C4-2B (cell line): ENCODE measurements at regions not wholly inside any gene's neighbourhood (a gene's known extent, or its start where the extent isn't known, plus 50 kb on each side); places are given as distances from the start of the nearest gene placed in this dataset.

Source experiments
- ZFX ChIP-seq: fragments of 450-650 bp; IDR thresholded peaks from 2 replicates; pipeline ENCODE4 v1.6.1; 2017
- TF ChIP-seq, protein P1 (sequence below): fragments of 450-650 bp; conservative IDR thresholded peaks from 2 replicates; pipeline ENCODE4 v1.5.1; 2017; ENCODE audit warnings: mild to moderate bottlenecking

DNA sequence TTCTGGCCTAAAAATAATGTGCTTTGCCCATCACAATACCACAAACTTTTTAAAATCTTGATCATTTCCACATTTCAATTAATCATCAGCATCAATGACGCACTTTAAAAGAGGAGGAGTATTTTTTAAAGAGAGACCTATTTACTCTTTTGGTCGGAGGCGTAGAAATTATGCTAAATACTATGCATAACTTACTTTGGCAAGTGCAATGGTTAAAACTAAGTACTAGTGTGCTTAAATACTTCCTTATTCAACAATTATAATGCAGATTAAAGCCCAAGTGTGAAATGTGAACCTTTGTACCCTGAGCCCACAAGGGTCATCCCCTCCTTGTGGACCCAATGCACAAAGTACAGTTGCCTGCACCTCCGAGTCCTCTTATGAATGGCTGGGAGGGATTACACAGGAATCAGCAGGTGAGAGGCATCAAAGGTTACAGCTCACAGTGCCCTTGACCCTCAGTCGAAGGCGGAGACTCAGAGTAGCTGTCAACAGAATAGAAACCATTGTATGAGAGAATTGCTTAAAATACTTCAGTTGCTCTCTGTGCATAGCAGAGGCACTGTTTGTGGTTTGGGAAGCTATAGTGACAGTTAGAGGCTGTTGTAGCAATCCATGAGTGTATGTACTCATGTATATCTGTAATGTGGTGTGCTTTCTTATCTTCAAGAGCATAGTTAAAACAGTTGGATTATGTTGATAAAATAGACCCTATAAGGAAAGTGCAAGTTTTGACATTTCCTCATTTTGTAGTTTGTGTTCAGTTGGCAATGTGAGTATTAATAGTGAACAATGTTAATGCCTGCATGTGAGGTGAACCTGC lies 151.7 kb upstream of the ITGA4 start:
- TF ChIP-seq, protein P1, sequence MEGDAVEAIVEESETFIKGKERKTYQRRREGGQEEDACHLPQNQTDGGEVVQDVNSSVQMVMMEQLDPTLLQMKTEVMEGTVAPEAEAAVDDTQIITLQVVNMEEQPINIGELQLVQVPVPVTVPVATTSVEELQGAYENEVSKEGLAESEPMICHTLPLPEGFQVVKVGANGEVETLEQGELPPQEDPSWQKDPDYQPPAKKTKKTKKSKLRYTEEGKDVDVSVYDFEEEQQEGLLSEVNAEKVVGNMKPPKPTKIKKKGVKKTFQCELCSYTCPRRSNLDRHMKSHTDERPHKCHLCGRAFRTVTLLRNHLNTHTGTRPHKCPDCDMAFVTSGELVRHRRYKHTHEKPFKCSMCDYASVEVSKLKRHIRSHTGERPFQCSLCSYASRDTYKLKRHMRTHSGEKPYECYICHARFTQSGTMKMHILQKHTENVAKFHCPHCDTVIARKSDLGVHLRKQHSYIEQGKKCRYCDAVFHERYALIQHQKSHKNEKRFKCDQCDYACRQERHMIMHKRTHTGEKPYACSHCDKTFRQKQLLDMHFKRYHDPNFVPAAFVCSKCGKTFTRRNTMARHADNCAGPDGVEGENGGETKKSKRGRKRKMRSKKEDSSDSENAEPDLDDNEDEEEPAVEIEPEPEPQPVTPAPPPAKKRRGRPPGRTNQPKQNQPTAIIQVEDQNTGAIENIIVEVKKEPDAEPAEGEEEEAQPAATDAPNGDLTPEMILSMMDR: no peak
- no peak for TF ChIP-seq ZFX
